ENCODE measurements at regions not wholly inside any gene's neighbourhood (a gene's known extent, or its start where the extent isn't known, plus 50 kb on each side); places are given as distances from the start of the nearest gene placed in this dataset.
A peak's percentile ranks its signal among the peaks of the same experiment; 100 is the strongest.
"Not testable (repeated sequence)": the region's sequence is repeated elsewhere in the genome, so short reads cannot be mapped to it uniquely, and the experiment has no call there.

DNA sequence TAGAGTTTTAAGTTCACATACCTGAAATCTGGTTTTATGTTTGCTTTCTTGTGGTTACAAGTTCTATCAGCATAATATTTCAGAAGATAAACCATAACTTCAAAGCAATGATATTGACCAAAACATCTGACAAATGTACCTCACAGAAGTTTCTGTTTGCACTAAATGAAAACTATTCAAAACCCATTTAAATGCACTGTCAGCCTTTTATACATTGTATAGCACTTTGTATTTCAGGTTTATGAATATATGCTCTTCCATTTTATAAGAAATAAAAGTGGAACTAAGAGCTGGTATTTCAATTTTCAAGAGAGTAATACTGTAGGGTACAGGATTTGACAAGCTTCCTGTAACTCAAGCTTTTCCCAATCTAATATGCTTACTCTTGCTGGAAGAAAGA, 388.6 kb upstream of the MBL2 start:
- TF ChIP-seq, protein P1, sequence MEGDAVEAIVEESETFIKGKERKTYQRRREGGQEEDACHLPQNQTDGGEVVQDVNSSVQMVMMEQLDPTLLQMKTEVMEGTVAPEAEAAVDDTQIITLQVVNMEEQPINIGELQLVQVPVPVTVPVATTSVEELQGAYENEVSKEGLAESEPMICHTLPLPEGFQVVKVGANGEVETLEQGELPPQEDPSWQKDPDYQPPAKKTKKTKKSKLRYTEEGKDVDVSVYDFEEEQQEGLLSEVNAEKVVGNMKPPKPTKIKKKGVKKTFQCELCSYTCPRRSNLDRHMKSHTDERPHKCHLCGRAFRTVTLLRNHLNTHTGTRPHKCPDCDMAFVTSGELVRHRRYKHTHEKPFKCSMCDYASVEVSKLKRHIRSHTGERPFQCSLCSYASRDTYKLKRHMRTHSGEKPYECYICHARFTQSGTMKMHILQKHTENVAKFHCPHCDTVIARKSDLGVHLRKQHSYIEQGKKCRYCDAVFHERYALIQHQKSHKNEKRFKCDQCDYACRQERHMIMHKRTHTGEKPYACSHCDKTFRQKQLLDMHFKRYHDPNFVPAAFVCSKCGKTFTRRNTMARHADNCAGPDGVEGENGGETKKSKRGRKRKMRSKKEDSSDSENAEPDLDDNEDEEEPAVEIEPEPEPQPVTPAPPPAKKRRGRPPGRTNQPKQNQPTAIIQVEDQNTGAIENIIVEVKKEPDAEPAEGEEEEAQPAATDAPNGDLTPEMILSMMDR (IDR thresholded peaks at IDR 0.05; ENCODE audit: low read depth, low read length) = no peak
- no peak for DNase-seq (ENCODE audit: low read depth in 2 of 2)
- no peak overlapping the region for H3K4me3 ChIP-seq (replicated peaks in 1 of 2; ENCODE audit: low read depth in 2 of 2, low read length in 2 of 2)

- H3K4me3 ChIP-seq (replicated peaks in 1 of 2; ENCODE audit: low read depth in 2 of 2, low read length in 2 of 2); DNase-seq (ENCODE audit: low read depth in 2 of 2): not testable (repeated sequence)
Observed at GRCh38 chr10:53155674-53156073, 383.1 kb upstream of the MBL2 start.

GRCh38 chr10:53153831-53154230, 381.2 kb upstream of the MBL2 start:
- H3K4me3 ChIP-seq (replicated peaks in 1 of 2; ENCODE audit: low read depth in 2 of 2, low read length in 2 of 2) = no peak overlapping the region
- TF ChIP-seq, protein P1 (IDR thresholded peaks at IDR 0.05; ENCODE audit: low read depth, low read length) = no peak
- no peak for DNase-seq (ENCODE audit: low read depth in 2 of 2)

DNA sequence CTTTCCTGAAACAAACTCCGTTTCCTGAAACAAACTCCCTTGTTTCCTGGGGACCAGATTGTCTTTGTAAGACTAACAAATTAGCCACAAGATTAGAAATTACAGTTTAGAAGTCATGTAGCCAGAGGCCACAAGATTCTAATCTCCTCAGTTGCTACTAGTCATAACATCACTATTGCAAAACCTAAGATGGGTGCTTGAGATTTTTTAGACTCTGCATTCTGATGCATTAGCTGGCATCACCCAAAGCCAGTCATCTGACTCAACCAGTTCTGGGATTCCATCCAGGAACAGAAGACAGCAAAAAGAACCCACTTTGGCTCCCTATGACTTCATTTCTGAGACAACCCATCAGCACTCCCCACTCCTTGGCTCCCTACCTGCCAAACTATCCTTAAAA, 367.9 kb upstream of the MBL2 start:
- H3K4me3 ChIP-seq (replicated peaks in 1 of 2; ENCODE audit: low read depth in 2 of 2, low read length in 2 of 2) = no peak overlapping the region
- TF ChIP-seq, protein P1 (IDR thresholded peaks at IDR 0.05; ENCODE audit: low read depth, low read length) = no peak
- peak; percentile 7 to 76 for DNase-seq (ENCODE audit: low read depth in 2 of 2)

GRCh38 chr10:53135897-53136253, 363.3 kb upstream of the MBL2 start:
- TF ChIP-seq, protein P1 (IDR thresholded peaks at IDR 0.05; ENCODE audit: low read depth, low read length) = no peak
- DNase-seq (ENCODE audit: low read depth in 2 of 2) = no peak
- H3K4me3 ChIP-seq (replicated peaks in 1 of 2; ENCODE audit: low read depth in 2 of 2, low read length in 2 of 2) = no peak overlapping the region

GRCh38 chr10:53135213-53135896, 362.8 kb upstream of the MBL2 start:
- no peak overlapping the region for H3K4me3 ChIP-seq (replicated peaks in 1 of 2; ENCODE audit: low read depth in 2 of 2, low read length in 2 of 2)
- DNase-seq (ENCODE audit: low read depth in 2 of 2) = no peak
- TF ChIP-seq, protein P1 (IDR thresholded peaks at IDR 0.05; ENCODE audit: low read depth, low read length) = no peak

DNA sequence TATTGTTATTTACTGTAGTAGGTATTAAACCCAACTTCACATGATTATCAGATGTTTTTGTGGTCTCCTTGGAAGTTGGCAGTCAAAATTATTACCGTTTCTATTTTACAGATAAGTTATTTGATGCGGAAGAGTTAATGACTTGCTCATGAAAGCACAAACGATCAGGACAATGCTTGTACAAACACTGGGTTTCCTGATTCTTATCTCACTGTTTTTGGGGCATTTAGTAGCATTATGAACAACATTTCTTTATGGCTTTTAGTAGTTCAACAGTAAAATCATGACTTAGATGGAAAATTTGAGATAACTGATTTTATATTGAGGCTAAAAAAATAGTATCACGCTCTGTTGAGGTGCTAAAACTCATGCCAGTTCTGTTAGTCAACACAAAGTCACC, 361.5 kb upstream of the MBL2 start:
- H3K4me3 ChIP-seq (replicated peaks in 1 of 2; ENCODE audit: low read depth in 2 of 2, low read length in 2 of 2) = no peak overlapping the region
- TF ChIP-seq, protein P1 (IDR thresholded peaks at IDR 0.05; ENCODE audit: low read depth, low read length) = no peak
- no peak for DNase-seq (ENCODE audit: low read depth in 2 of 2)

Measured in cardiac fibroblast (primary cell).